ENCODE measurements at regions not wholly inside any gene's neighbourhood (a gene's known extent, or its start where the extent isn't known, plus 50 kb on each side); places are given as distances from the start of the nearest gene placed in this dataset.

GRCh38 chr1:232110281-232111090 is 483.9 kb downstream of the DISC1 start (continued):
- TF ChIP-seq E2F6 (IDR thresholded peaks at IDR 0.05) (no peak), BCL11A (IDR thresholded peaks at IDR 0.05; ENCODE audit: low read depth in 2 of 2, low read length in 2 of 2) (no peak), ASH2L (IDR thresholded peaks at IDR 0.05; ENCODE audit: low read length) (peak; percentile 96), GABPA (IDR thresholded peaks at IDR 0.05; ENCODE audit: borderline replicate concordance, insufficient read depth, low read length) (no peak), EZH2 (IDR thresholded peaks at IDR 0.05; ENCODE audit: low read depth, low read length, severe bottlenecking) (no peak), RXRA (IDR thresholded peaks at IDR 0.05; ENCODE audit: insufficient read depth, low read depth, low read length) (0 out of 2 replicates have a peak, but pooled peaks have one; percentile 50)
- TF ChIP-seq, protein P1, sequence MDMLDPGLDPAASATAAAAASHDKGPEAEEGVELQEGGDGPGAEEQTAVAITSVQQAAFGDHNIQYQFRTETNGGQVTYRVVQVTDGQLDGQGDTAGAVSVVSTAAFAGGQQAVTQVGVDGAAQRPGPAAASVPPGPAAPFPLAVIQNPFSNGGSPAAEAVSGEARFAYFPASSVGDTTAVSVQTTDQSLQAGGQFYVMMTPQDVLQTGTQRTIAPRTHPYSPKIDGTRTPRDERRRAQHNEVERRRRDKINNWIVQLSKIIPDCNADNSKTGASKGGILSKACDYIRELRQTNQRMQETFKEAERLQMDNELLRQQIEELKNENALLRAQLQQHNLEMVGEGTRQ (IDR thresholded peaks at IDR 0.05; ENCODE audit: low read length) = no peak
- TF ChIP-seq, protein P2, sequence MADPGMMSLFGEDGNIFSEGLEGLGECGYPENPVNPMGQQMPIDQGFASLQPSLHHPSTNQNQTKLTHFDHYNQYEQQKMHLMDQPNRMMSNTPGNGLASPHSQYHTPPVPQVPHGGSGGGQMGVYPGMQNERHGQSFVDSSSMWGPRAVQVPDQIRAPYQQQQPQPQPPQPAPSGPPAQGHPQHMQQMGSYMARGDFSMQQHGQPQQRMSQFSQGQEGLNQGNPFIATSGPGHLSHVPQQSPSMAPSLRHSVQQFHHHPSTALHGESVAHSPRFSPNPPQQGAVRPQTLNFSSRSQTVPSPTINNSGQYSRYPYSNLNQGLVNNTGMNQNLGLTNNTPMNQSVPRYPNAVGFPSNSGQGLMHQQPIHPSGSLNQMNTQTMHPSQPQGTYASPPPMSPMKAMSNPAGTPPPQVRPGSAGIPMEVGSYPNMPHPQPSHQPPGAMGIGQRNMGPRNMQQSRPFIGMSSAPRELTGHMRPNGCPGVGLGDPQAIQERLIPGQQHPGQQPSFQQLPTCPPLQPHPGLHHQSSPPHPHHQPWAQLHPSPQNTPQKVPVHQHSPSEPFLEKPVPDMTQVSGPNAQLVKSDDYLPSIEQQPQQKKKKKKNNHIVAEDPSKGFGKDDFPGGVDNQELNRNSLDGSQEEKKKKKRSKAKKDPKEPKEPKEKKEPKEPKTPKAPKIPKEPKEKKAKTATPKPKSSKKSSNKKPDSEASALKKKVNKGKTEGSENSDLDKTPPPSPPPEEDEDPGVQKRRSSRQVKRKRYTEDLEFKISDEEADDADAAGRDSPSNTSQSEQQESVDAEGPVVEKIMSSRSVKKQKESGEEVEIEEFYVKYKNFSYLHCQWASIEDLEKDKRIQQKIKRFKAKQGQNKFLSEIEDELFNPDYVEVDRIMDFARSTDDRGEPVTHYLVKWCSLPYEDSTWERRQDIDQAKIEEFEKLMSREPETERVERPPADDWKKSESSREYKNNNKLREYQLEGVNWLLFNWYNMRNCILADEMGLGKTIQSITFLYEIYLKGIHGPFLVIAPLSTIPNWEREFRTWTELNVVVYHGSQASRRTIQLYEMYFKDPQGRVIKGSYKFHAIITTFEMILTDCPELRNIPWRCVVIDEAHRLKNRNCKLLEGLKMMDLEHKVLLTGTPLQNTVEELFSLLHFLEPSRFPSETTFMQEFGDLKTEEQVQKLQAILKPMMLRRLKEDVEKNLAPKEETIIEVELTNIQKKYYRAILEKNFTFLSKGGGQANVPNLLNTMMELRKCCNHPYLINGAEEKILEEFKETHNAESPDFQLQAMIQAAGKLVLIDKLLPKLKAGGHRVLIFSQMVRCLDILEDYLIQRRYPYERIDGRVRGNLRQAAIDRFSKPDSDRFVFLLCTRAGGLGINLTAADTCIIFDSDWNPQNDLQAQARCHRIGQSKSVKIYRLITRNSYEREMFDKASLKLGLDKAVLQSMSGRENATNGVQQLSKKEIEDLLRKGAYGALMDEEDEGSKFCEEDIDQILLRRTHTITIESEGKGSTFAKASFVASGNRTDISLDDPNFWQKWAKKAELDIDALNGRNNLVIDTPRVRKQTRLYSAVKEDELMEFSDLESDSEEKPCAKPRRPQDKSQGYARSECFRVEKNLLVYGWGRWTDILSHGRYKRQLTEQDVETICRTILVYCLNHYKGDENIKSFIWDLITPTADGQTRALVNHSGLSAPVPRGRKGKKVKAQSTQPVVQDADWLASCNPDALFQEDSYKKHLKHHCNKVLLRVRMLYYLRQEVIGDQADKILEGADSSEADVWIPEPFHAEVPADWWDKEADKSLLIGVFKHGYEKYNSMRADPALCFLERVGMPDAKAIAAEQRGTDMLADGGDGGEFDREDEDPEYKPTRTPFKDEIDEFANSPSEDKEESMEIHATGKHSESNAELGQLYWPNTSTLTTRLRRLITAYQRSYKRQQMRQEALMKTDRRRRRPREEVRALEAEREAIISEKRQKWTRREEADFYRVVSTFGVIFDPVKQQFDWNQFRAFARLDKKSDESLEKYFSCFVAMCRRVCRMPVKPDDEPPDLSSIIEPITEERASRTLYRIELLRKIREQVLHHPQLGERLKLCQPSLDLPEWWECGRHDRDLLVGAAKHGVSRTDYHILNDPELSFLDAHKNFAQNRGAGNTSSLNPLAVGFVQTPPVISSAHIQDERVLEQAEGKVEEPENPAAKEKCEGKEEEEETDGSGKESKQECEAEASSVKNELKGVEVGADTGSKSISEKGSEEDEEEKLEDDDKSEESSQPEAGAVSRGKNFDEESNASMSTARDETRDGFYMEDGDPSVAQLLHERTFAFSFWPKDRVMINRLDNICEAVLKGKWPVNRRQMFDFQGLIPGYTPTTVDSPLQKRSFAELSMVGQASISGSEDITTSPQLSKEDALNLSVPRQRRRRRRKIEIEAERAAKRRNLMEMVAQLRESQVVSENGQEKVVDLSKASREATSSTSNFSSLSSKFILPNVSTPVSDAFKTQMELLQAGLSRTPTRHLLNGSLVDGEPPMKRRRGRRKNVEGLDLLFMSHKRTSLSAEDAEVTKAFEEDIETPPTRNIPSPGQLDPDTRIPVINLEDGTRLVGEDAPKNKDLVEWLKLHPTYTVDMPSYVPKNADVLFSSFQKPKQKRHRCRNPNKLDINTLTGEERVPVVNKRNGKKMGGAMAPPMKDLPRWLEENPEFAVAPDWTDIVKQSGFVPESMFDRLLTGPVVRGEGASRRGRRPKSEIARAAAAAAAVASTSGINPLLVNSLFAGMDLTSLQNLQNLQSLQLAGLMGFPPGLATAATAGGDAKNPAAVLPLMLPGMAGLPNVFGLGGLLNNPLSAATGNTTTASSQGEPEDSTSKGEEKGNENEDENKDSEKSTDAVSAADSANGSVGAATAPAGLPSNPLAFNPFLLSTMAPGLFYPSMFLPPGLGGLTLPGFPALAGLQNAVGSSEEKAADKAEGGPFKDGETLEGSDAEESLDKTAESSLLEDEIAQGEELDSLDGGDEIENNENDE (IDR thresholded peaks at IDR 0.05; ENCODE audit: insufficient replicate concordance, low read length) = peak; percentile 78

All from H1 (cell line).